Gastroesophageal sphincter (tissue), 3 donors: ENCODE measurements at regions not wholly inside any gene's neighbourhood (a gene's known extent, or its start where the extent isn't known, plus 50 kb on each side); places are given as distances from the start of the nearest gene placed in this dataset.

Source experiments
- POLR2A ChIP-seq, 2 donors: fragments of 450-650 bp; IDR thresholded peaks; one replicate each; pipeline ENCODE4 v1.6.1; 2017; ENCODE audit warnings: antibody characterized with exemption in 2 of 2, mild to moderate bottlenecking in 2 of 2, moderate library complexity in 1 of 2
- POLR2AphosphoS5 ChIP-seq: sonication (generic); formaldehyde crosslinking; IDR thresholded peaks from one replicate; pipeline ENCODE4 v1.6.1; 2017; ENCODE audit warnings: antibody characterized with exemption
- TF ChIP-seq, protein P1 (sequence below), 4 experiments: fragments of 200-600 bp in 2 of 4; fragments of 450-650 bp in 2 of 4; sonication (generic) in 1 of 4; IDR thresholded peaks; one replicate each; pipeline ENCODE4 v1.5.1; 2017 to 2019; ENCODE audit warnings: antibody characterized with exemption in 4 of 4, mild to moderate bottlenecking in 2 of 4, moderate library complexity in 2 of 4

GRCh38 chr6:159440911-159441703 is 251.9 kb downstream of the SOD2 start:
- TF ChIP-seq, protein P1, sequence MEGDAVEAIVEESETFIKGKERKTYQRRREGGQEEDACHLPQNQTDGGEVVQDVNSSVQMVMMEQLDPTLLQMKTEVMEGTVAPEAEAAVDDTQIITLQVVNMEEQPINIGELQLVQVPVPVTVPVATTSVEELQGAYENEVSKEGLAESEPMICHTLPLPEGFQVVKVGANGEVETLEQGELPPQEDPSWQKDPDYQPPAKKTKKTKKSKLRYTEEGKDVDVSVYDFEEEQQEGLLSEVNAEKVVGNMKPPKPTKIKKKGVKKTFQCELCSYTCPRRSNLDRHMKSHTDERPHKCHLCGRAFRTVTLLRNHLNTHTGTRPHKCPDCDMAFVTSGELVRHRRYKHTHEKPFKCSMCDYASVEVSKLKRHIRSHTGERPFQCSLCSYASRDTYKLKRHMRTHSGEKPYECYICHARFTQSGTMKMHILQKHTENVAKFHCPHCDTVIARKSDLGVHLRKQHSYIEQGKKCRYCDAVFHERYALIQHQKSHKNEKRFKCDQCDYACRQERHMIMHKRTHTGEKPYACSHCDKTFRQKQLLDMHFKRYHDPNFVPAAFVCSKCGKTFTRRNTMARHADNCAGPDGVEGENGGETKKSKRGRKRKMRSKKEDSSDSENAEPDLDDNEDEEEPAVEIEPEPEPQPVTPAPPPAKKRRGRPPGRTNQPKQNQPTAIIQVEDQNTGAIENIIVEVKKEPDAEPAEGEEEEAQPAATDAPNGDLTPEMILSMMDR (IDR thresholded peaks at IDR 0.05): no peak
- no peak for TF ChIP-seq POLR2AphosphoS5
- TF ChIP-seq POLR2A (IDR thresholded peaks at IDR 0.05): no peak
